Psoas muscle (tissue), 7 donors: ENCODE measurements at regions not wholly inside any gene's neighbourhood (a gene's known extent, or its start where the extent isn't known, plus 50 kb on each side); places are given as distances from the start of the nearest gene placed in this dataset.

Experiments
- ATAC-seq, 4 donors: fragments of 200-7000 bp; cut with Tn5 transposase; one replicate each; pipeline ENCODE4 v1.9.1; 2020; ENCODE audit warnings: moderate library complexity in 3 of 4, mild to moderate bottlenecking in 2 of 4
- DNase-seq, 2 donors: peaks; one replicate each; pipeline ENCODE4 v3.0.0-alpha.2; 2020
- H3K27ac ChIP-seq: fragments of 200-600 bp; one replicate; pipeline ENCODE4 v1.8.0; 2022
- H3K27me3 ChIP-seq, 3 donors: fragments of 200-600 bp in 1 of 3; one replicate each; pipeline versions ENCODE4 v1.6.1 to v1.8.0; 2013 to 2022; ENCODE audit warnings: low read length in 2 of 3, mild to moderate bottlenecking in 2 of 3, moderate library complexity in 1 of 3; ENCODE audit not compliant: insufficient read depth in 3 of 3
- H3K36me3 ChIP-seq, 2 donors: fragments of 200-600 bp in 1 of 2; one replicate each; pipeline versions ENCODE4 v1.6.1 to v1.8.0; 2013 to 2022; ENCODE audit warnings: low read depth in 1 of 2, mild to moderate bottlenecking in 1 of 2, moderate library complexity in 1 of 2; ENCODE audit not compliant: insufficient read depth in 1 of 2
- H3K4me1 ChIP-seq: fragments of 200-600 bp; one replicate; pipeline ENCODE4 v1.8.0; 2022
- H3K4me3 ChIP-seq: fragments of 200-600 bp; one replicate; pipeline ENCODE4 v1.8.0; 2022; ENCODE audit warnings: mild to moderate bottlenecking
- H3K9me3 ChIP-seq: fragments of 200-600 bp; one replicate; pipeline ENCODE4 v1.8.0; 2022
- CTCF ChIP-seq: fragments of 200-600 bp; IDR thresholded peaks from one replicate; pipeline ENCODE4 v1.8.0; 2022; ENCODE audit warnings: antibody characterized with exemption
- WGBS, 3 donors: extraction: QIAGEN DNeasy Blood & Tissue Kit; methylation state at CpG; one replicate each; pipeline versions ENCODE4 v1.1.6 to v1.1.7; 2013; 5-methylcytosine and 5-hydroxymethylcytosine counted together
- intact Hi-C, 2 donors: fragments of 100-400 bp; cut with DNase I; formaldehyde crosslinking; loops; one replicate each; pipeline versions ENCODE4 v1.11.0 to v1.14.2; 2022
- donor health status: healthy with polysubstance abuse.
- donor health status: DM: no; HTN: no; CAD: no; lungs with moderate emphysema.
- donor health status: Bipolar disorder and iron deficiency.
- donor health status: healthy.
- donor health status: DM: yes; HTN: yes; CAD: no.
- donor health status: DM: no; HTN: no; CAD: no.
- donor health status: DM: yes; HTN: yes; CAD: no.

DNA sequence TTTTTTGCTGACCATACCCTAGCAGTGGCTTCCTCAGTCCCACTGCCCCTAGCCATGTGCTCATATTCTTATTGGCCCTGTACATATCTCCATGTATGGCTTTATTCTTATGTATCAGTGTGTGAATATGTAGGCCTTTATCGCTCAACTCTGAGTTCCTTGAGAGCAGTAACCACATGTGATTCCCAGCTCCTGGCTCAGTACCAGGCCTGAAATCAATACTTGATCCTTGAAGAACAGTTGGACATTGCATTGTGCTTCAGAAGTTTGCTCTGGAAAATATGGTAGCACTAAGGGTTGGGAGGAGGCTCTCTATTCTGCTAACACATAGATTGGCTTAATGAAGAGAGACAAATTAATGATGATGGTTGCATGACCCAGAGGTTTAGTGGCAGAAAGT is 118.8 kb upstream of the FERMT1 start:
- ATAC-seq = no peak
- H3K9me3 ChIP-seq = no peaks in the 10 kb centered on the region

GRCh38 chr20:6240059-6240458 is 117.2 kb upstream of the FERMT1 start:
- Histone ChIP-seq H3K4me3 (no peak overlapping the region), H3K4me1 (no peaks in the 10 kb centered on the region), H3K9me3 (no peaks in the 10 kb centered on the region), H3K27ac (no peak overlapping the region), H3K36me3 (no peaks in the 10 kb centered on the region), H3K27me3 (no peaks in the 10 kb centered on the region)
- DNase-seq (no peak), ATAC-seq (no peak)
- no peak for TF ChIP-seq CTCF
- 94 to 97% (median 97%) methylated on average over 3 of the region's 3 CpGs for WGBS, 3 donors
- intact Hi-C loops = no loop called here

More for the DNA sequence above, 118.8 kb upstream of the FERMT1 start:
- H3K36me3 ChIP-seq = no peaks in the 10 kb centered on the region
- no peak for DNase-seq
- no peaks in the 10 kb centered on the region for H3K4me1 ChIP-seq
- no peak overlapping the region for H3K27ac ChIP-seq
- intact Hi-C loops = no loop called here
- 89 to 100% (median 92%) methylated on average over 1 of the region's 1 CpG for WGBS, 3 donors
- H3K27me3 ChIP-seq = no peaks in the 10 kb centered on the region
- no peak overlapping the region for H3K4me3 ChIP-seq
- no peak for TF ChIP-seq CTCF

- WGBS, 3 donors = 13 to 21% (median 18%) methylated on average over 6 of the region's 6 CpGs
- H3K9me3 ChIP-seq = no peaks in the 10 kb centered on the region
- H3K4me3 ChIP-seq = no peak overlapping the region
- no peaks in the 10 kb centered on the region for H3K4me1 ChIP-seq
- DNase-seq (no peak), ATAC-seq (no peak)
- intact Hi-C loops = loop anchor here in 1 of 2 donors (10.0 kb wide), 1 partner anchor 1804 kb away; no protein-coding TSS in a partner anchor
- H3K27ac ChIP-seq = no peak overlapping the region
- H3K36me3 ChIP-seq = no peaks in the 10 kb centered on the region
- no peak for TF ChIP-seq CTCF
- no peaks in the 10 kb centered on the region for H3K27me3 ChIP-seq
Observed at GRCh38 chr20:6238421-6238820, 115.6 kb upstream of the FERMT1 start.

DNA sequence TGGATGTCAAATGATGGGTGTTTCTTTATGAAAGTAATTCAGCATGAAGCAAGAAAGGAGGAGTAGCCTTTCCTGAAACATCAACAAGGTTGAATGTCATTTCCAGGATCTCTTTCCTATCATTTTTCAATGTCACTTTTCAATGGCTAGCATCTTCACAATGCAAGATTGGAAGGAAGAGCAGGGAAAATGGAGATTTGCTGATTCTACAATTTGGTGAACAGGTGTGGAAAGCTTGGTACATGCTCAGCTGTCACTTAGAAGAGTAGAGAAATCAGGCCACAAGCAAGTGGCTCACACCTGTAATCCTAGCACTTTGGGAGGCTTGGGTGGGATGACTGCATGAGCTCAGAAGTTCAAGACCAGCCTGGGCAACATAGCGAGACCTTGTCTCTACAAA is 112.7 kb upstream of the FERMT1 start:
- intact Hi-C loops = loop anchor here in 1 of 2 donors (10.0 kb wide), 1 partner anchor 1801 kb away; no protein-coding TSS in a partner anchor
- 87 to 91% (median 88%) methylated on average over 1 of the region's 1 CpG for WGBS, 3 donors
- Histone ChIP-seq H3K36me3 (no peaks in the 10 kb centered on the region), H3K27ac (no peak overlapping the region), H3K9me3 (no peaks in the 10 kb centered on the region), H3K4me1 (no peaks in the 10 kb centered on the region), H3K27me3 (no peaks in the 10 kb centered on the region), H3K4me3 (no peak overlapping the region)
- ATAC-seq (no peak), DNase-seq (no peak)
- TF ChIP-seq CTCF = no peak

DNA sequence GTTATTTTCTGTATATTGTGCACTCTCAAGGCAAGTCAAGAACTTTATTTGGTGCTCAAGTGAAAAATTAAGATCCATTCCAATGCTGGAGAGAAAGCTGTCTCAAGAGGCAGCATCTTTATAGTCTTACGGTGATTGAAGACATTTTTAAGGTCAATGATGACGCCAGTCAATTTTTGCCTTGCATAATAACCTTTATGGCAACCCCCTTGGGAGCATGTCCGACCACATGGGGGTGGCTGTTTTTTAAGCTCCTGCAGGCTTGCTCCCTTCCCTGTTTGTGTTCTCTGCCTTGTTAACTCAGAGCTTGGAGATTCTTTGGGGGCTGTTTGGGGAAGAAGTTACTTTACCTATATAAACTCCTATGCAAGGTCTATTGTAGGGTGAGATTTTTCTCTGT is 109.6 kb upstream of the FERMT1 start:
- no peaks in the 10 kb centered on the region for H3K36me3 ChIP-seq
- no peak overlapping the region for H3K4me3 ChIP-seq
- ATAC-seq (no peak), DNase-seq (no peak)
- TF ChIP-seq CTCF = no peak
- intact Hi-C loops = loop anchor here in 1 of 2 donors (10.0 kb wide), 1 partner anchor 1798 kb away; no protein-coding TSS in a partner anchor
- no peak overlapping the region for H3K27ac ChIP-seq
- no peaks in the 10 kb centered on the region for H3K27me3 ChIP-seq
- H3K9me3 ChIP-seq = no peaks in the 10 kb centered on the region
- H3K4me1 ChIP-seq = no peaks in the 10 kb centered on the region
- WGBS, 3 donors = 62 to 76% (median 72%) methylated on average over 3 of the region's 3 CpGs
